Right atrium auricular region (tissue), 2 donors: ENCODE measurements at regions not wholly inside any gene's neighbourhood (a gene's known extent, or its start where the extent isn't known, plus 50 kb on each side); places are given as distances from the start of the nearest gene placed in this dataset.
"Not testable (repeated sequence)": the region's sequence is repeated elsewhere in the genome, so short reads cannot be mapped to it uniquely, and the experiment has no call there.

ENCODE experiments used
- DNase-seq: peaks from one replicate; pipeline ENCODE4 v3.0.0-alpha.2; 2019; ENCODE audit warnings: low spot score
- H3K27ac ChIP-seq, 2 donors: fragments of 200-600 bp; sonication (generic); 1 replicate in 1 of 2; 2 replicates in 1 of 2; pipeline ENCODE4 v1.5.1; 2016 to 2019
- H3K27me3 ChIP-seq, 2 donors: fragments of 200-600 bp; sonication (generic); one replicate each; pipeline versions ENCODE4 v1.5.1 to v1.6.0; 2017 to 2019
- H3K36me3 ChIP-seq: fragments of 200-600 bp; sonication (generic); one replicate; pipeline ENCODE4 v1.5.1; 2016
- H3K4me1 ChIP-seq, 2 donors: fragments of 200-600 bp; sonication (generic); one replicate each; pipeline versions ENCODE4 v1.5.1 to v1.6.0; 2017 to 2019
- H3K4me3 ChIP-seq, 2 donors: fragments of 200-600 bp; sonication (generic); 1 replicate in 1 of 2; 2 replicates in 1 of 2; pipeline ENCODE4 v1.5.1; 2017 to 2019; ENCODE audit warnings: mild to moderate bottlenecking in 1 of 2, moderate library complexity in 1 of 2
- H3K9me3 ChIP-seq, 2 donors: fragments of 200-600 bp; sonication (generic); one replicate each; pipeline ENCODE4 v1.5.1; 2019
- TF ChIP-seq, protein P1 (sequence below), 2 donors: fragments of 200-600 bp; sonication (generic); IDR thresholded peaks; one replicate each; pipeline ENCODE4 v1.5.1; 2019; ENCODE audit warnings: antibody characterized with exemption in 2 of 2

DNA sequence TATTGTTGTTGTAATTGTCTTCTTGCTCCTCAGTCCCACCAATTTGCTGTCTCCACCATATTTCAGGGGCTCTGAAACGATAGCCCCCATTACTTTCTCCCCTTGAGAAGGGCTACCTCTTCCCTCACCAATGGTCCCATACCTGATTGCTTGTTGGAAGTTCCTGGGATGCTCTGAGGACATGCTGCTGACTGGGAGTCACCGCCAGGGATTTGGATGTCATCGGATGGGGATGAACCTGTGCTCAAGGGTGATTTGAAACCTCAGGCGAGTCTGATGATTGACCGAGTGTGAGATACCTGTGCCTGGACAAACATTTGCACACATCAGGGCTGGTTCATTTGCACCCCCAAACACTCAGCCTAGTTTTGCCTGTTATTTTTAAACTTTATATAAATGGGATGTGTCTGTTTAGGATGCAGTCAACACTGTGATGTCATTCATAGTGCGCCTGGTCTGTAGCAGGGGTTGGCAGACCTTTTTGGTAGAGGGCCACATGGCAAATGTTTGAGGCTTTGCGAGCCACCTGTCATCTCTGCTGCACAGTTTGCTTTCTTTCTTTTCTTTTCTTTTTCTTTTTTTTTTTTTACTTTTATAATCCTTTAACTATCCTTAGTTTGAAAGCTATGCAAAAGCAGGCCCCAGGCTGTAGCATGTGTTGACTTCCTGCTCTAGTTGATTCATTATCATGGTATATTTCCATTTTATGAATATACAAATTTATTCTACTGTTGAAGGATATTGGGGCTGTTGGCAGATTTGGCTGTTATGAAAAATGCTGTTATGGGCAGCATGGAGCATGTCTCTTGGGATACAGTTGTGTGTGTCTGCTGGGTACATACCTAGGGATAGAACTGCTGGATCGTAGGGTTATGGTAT, 118.5 kb upstream of the PHACTR3 start:
- no peak for DNase-seq
- H3K9me3 ChIP-seq, result no peaks in the 10 kb centered on the region
- H3K4me1 ChIP-seq, result no peaks in the 10 kb centered on the region
- H3K27ac ChIP-seq, result no peak overlapping the region
- no peak overlapping the region for H3K4me3 ChIP-seq
- TF ChIP-seq, protein P1, sequence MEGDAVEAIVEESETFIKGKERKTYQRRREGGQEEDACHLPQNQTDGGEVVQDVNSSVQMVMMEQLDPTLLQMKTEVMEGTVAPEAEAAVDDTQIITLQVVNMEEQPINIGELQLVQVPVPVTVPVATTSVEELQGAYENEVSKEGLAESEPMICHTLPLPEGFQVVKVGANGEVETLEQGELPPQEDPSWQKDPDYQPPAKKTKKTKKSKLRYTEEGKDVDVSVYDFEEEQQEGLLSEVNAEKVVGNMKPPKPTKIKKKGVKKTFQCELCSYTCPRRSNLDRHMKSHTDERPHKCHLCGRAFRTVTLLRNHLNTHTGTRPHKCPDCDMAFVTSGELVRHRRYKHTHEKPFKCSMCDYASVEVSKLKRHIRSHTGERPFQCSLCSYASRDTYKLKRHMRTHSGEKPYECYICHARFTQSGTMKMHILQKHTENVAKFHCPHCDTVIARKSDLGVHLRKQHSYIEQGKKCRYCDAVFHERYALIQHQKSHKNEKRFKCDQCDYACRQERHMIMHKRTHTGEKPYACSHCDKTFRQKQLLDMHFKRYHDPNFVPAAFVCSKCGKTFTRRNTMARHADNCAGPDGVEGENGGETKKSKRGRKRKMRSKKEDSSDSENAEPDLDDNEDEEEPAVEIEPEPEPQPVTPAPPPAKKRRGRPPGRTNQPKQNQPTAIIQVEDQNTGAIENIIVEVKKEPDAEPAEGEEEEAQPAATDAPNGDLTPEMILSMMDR (IDR thresholded peaks at IDR 0.05), result no peak
- no peaks in the 10 kb centered on the region for H3K36me3 ChIP-seq
- no peaks in the 10 kb centered on the region for H3K27me3 ChIP-seq

DNA sequence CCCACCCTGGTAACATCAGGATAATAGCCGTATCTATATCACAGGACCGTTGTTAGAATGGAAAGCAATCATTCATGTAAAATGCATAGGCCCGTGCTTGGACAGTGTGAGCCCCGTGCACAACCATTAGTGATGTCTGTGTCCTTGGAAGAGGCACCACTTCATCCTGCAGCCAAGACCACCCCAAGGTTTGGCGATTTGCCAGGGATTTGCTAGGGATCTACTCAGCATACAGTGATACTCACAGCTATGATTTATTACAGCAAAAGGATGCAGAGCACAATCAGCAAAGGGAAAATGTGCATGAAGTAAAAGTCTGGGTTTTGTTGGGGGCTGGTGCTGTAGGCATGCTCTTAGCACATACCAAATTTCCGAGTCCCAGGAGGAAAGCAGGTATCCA, 115.9 kb upstream of the PHACTR3 start:
- not testable (repeated sequence) for H3K27me3 ChIP-seq, H3K36me3 ChIP-seq, H3K9me3 ChIP-seq

DNA sequence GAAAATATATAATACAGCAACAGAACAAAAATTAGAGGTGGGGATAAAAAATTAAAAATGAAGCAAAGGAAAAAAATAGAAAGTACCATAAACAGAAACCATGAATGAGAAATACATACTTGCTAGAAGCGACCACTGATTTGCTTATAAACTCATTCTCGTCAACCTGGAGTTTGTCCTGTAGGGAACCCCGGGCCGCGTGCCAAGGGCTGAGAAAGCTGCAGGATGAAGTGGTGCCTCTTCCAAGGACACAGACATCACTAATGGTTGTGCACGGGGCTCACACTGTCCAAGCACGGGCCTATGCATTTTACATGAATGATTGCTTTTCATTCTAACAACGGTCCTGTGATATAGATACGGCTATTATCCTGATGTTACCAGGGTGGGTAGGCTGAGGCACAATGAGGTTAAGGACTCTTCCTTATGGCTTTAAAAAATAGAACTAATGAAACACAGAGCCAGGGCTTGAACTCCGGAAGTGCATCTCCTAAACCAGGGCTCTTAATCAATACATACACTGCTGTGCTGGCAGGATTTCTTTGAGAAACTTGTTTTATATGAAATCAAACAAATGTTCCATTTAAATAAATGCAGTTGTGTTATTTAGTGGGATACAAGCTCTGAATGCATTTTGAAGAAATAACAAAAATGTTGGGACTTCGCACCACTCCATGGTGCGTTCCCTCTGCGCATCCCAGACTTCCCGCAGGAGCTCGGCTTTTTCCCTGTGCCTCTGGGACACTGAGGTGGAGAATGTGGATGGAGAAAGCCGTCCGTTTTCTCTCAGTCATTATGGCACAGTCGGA, 113.9 kb upstream of the PHACTR3 start:
- not testable (repeated sequence) for H3K27me3 ChIP-seq, DNase-seq

More for the DNA sequence above, 115.9 kb upstream of the PHACTR3 start:
- DNase-seq, H3K4me3 ChIP-seq, H3K27ac ChIP-seq, H3K4me1 ChIP-seq: not testable (repeated sequence)

DNA sequence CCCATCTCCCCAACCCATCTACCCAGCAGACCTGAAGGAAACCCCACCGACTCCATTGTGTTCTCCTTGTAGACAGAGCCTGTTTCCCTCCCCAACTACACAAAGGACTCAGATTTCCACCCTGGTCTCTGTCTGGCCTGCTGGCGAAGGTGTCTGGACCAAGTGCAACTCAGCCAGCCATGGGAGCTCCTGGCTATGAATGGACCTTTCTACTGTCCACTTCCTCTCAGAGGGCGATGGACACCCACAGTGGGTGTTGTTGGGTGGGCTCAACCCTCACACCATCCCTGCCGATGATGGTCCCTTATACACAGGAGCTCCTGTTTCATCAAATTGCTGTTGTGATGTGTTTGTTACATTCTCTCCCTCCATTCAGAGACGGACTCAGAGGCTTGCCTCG, 112.5 kb upstream of the PHACTR3 start:
- Histone ChIP-seq H3K36me3 (no peaks in the 10 kb centered on the region), H3K27ac (no peak overlapping the region), H3K9me3 (no peaks in the 10 kb centered on the region), H3K27me3 (no peaks in the 10 kb centered on the region), H3K4me3 (no peak overlapping the region), H3K4me1 (no peaks in the 10 kb centered on the region)
- DNase-seq, result no peak
- TF ChIP-seq, protein P1 (IDR thresholded peaks at IDR 0.05), result no peak

More for the DNA sequence above, 113.9 kb upstream of the PHACTR3 start:
- not testable (repeated sequence) for H3K27ac ChIP-seq, H3K4me1 ChIP-seq, H3K9me3 ChIP-seq, H3K36me3 ChIP-seq, H3K4me3 ChIP-seq

DNA sequence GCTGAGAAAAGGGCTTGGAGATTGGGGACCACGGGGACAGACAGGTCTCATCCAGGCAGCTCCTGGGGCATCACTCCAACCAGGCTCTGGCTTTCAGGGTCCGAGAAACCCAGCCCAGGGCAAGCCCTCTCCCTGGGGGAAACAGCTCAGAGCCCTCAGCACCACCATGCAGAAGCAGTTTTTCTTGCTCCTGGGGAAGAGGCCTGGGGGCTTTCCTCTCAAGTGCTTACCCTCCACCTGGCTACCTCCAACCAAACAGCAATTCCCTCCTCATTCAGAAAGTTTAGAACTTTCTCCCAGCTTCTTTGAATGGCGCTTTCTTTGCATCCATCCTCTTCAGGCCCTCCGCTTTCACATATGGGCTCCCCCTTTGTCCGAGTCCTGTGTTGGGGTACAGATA, 110.4 kb upstream of the PHACTR3 start:
- no peaks in the 10 kb centered on the region for H3K27me3 ChIP-seq
- DNase-seq, result no peak
- no peaks in the 10 kb centered on the region for H3K4me1 ChIP-seq
- no peaks in the 10 kb centered on the region for H3K36me3 ChIP-seq
- TF ChIP-seq, protein P1 (IDR thresholded peaks at IDR 0.05), result no peak
- H3K27ac ChIP-seq, result no peak overlapping the region
- H3K4me3 ChIP-seq, result no peak overlapping the region
- H3K9me3 ChIP-seq, result no peaks in the 10 kb centered on the region

DNA sequence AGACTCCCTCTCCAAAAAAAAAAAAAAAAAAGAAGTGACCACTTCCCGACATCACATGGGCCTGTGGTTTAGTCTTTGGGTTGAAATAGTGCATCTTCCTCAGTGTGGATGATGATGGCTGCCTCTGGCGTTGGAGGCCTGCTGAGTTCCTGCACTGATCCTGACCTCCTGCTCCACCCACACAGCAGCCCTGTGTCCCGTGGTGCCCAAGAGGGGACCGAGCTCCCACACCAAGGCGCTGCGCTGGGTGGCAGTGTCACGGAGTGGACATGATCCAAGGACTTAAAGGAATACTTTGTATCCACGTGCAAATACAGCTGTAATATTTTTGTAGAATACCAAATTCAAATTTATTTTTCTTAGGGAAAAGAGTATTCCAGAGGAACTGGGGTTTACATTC, 109.2 kb upstream of the PHACTR3 start:
- Histone ChIP-seq H3K27ac (no peak overlapping the region), H3K9me3 (peaks cover 0 to 4% of the 10 kb centered on the region in 2 donors), H3K4me3 (no peak overlapping the region), H3K27me3 (no peaks in the 10 kb centered on the region), H3K4me1 (no peaks in the 10 kb centered on the region), H3K36me3 (no peaks in the 10 kb centered on the region)
- TF ChIP-seq, protein P1 (IDR thresholded peaks at IDR 0.05), result no peak
- no peak for DNase-seq
